Choroid plexus epithelial cell (primary cell): ENCODE measurements at regions not wholly inside any gene's neighbourhood (a gene's known extent, or its start where the extent isn't known, plus 50 kb on each side); places are given as distances from the start of the nearest gene placed in this dataset.
A peak's percentile ranks its signal among the peaks of the same experiment; 100 is the strongest.

Experiments
- DNase-seq: peaks from one replicate; pipeline ENCODE4 v3.0.0-alpha.2; 2010; ENCODE audit warnings: low read depth
- H3K4me3 ChIP-seq: 2 replicates; pipeline ENCODE4 v1.5.1; 2011; ENCODE audit warnings: low read depth, mild to moderate bottlenecking, control low read depth, low read length, moderate library complexity
- TF ChIP-seq, protein P1 (sequence below): conservative IDR thresholded peaks from 2 replicates; pipeline ENCODE4 v1.5.1; 2011; ENCODE audit warnings: low read depth, mild to moderate bottlenecking, control low read depth, inconsistent platforms, low read length, moderate library complexity

DNA sequence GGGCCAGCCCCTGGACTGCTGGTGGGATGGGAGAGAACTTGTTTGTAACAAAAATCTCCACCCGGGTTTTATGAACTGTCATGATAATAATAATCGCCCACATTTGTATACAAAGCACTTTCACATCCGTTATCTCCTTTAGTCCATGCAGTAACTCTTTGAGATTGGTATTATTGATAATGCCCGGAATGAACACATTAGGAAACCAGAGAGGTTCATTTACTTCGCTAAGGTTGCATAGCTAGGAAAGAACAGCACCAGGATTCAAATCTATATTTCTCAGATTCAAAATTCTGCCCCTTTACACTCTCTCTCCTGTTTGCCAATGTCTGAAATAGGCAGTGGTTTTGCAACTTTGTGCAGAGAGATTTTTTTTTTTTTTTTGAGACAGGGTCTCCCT is 131.4 kb downstream of the FOXD2 start:
- TF ChIP-seq, protein P1, sequence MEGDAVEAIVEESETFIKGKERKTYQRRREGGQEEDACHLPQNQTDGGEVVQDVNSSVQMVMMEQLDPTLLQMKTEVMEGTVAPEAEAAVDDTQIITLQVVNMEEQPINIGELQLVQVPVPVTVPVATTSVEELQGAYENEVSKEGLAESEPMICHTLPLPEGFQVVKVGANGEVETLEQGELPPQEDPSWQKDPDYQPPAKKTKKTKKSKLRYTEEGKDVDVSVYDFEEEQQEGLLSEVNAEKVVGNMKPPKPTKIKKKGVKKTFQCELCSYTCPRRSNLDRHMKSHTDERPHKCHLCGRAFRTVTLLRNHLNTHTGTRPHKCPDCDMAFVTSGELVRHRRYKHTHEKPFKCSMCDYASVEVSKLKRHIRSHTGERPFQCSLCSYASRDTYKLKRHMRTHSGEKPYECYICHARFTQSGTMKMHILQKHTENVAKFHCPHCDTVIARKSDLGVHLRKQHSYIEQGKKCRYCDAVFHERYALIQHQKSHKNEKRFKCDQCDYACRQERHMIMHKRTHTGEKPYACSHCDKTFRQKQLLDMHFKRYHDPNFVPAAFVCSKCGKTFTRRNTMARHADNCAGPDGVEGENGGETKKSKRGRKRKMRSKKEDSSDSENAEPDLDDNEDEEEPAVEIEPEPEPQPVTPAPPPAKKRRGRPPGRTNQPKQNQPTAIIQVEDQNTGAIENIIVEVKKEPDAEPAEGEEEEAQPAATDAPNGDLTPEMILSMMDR, result no peak
- no peak overlapping the region for H3K4me3 ChIP-seq
- DNase-seq, result no peak

DNA sequence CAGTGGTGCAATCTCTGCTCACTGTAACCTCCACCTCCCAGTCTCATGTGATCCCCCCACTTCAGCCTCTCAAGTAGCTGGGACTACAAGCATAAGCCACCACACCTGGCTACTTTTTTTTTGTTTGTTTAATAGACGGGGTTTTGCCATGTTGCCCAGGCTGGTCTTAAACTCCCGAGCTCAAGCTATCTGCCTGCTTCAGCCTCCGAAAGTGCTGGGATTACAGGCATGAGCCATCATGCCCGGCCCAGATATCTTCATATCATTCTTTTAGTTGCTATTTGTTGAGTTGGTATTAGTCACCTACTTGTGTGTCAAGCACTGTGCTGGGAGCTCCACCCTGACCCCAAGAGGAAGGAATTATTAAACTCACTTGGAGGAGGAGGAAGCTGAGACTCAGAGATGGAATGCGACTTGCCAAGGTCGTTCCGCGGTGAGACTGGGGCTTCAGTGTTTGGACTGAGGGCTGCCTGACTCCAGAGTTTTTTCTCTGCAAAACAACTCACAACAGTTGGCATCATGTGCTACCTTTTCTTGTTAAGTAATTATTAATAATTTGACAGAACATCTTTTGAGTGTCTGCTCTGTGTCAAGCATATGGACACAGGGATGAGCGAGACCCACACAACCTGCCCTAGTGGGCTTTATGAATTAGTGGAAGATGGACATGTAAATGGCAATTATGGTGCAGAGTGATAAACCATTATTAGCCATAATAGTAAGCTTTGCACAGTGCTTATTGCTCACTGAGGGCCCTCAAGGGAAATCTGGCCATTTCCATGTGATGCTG is 132.0 kb downstream of the FOXD2 start:
- peak; percentile 97 for DNase-seq
- H3K4me3 ChIP-seq, result no peak overlapping the region
- TF ChIP-seq, protein P1, result peak; percentile 72

DNA sequence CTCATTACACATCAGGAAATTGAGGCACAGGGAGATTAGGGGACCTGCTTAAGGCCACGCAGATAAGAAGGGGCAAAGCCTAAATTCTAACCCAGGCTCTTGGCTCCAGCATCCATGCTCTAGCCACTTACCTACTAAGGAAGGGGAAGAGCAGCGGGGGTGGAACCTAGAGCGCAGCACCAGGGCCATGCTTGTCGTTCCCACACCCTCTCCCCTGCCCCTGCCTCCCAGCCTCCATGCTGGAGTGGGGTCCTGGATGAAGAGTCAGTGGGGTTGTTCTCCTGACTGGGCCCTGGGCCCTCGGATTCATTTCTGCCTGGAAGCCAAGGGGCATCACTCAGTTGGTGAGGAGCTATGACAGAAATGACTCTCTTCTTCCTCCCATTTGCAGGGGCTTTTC is 133.3 kb downstream of the FOXD2 start:
- TF ChIP-seq, protein P1, result no peak
- no peak for DNase-seq
- H3K4me3 ChIP-seq, result no peak overlapping the region

DNA sequence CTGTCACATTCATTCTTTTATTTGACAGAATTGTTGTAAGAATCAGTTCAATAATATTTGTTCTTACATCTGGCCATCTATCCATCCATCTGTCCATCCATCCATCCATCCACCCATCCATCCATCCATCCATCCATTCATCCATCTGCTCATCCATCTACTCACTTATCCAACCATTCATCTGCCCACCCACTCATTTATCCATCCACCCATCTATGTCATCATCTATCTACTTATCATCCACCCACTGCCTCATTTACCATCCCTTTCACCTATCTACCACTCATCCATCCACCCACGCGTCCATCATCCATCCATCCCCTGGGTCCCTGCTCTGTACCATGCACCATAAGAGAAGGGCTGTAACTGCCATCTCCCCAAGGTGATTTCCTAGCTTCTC is 134.1 kb downstream of the FOXD2 start:
- H3K4me3 ChIP-seq, result no peak overlapping the region
- TF ChIP-seq, protein P1, result no peak
- DNase-seq, result no peak

DNA sequence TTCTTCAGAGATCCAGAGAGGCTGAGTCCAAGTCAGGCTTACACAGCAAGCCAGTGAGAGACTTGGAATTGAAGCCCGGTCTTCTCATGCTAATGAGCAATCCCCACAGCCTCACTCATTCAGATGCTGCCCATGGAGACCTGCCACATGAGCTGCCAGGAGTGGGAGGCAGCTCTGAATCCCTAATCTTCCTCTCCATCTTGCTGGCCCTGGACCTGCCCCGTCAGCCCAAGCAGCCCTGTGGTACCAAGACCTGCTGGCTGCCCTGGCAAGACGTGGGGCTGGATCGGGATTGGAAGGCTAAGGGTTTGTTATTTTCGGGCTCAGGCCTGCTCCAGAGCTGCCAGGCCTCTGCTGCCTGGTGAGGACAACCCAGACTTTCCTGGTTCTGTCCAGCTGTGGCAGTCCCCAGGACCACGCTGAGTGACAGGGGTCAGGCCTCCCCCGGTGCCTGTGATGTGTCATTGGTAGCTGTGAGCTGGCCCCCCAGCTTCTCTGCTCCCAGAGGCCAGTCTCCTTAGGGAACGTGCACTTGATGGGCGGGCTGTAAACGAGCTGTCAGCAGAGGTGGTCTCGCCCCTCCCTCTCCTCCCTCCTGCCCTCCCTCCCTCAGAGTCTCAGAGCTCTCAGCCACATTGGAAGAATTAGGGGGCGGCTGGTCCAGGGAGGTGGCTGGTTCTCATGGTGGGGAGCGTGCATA is 135.0 kb downstream of the FOXD2 start:
- DNase-seq, result no peak
- TF ChIP-seq, protein P1, result no peak
- no peak overlapping the region for H3K4me3 ChIP-seq

DNA sequence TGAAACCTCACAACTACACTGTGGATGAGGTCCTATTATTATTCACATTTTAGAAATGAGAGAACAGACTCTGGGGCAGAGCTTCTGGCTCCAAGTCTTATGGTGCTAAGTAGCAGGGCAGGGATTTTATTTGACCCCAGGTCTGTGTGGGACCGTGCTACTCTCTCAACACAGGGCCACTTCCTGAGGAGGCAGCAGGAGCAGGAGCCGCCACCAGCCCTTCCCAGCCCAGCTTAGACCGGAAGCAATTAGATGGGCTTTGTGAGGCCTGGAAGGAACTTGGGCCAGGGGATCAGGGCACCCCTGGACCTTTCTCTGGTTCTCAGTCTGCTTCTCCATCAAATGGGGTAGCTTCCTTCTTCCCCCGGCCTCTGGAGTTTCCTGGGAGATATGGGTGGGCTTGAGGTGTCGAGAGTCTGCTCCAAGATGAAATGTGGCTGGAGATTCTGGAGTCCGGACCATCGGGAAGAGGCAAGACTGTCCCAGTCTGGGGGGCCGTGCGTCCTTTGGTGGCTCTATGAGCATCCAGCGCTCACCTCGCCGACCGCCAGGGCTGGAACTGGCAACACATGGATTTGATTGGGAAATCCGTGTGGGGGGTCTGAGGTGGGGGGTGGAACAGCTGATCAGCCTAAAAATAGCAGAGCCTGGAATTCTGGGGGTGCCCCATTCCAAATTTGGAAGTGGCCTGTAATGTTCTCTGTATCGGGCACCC is 136.8 kb downstream of the FOXD2 start:
- no peak overlapping the region for H3K4me3 ChIP-seq
- no peak for DNase-seq
- TF ChIP-seq, protein P1, result no peak
